Neural cell (in vitro differentiated cells): ENCODE measurements at regions not wholly inside any gene's neighbourhood (a gene's known extent, or its start where the extent isn't known, plus 50 kb on each side); places are given as distances from the start of the nearest gene placed in this dataset.

Experiments used
- H2AFZ ChIP-seq: fragments of 200-600, 300-800 bp; sonication (generic), shearing (Covaris generic); 2 replicates; pipeline ENCODE4 v1.6.0; 2014; ENCODE audit warnings: low read depth, mild to moderate bottlenecking, antibody characterized with exemption, low read length, moderate library complexity
- H3F3A ChIP-seq: fragments of 200-600 bp; shearing (Covaris generic); 2 replicates; pipeline ENCODE4 v1.6.1; 2016; ENCODE audit warnings: mild to moderate bottlenecking, moderate library complexity, mixed read lengths, antibody characterized with exemption, low read length; ENCODE audit not compliant: insufficient read depth, poor library complexity, severe bottlenecking
- H3K27ac ChIP-seq: fragments of 200-600, 300-800 bp; sonication (generic), shearing (Covaris generic); 2 replicates; pipeline ENCODE4 v1.5.1; 2014; ENCODE audit warnings: mild to moderate bottlenecking, low read length, moderate library complexity
- H3K27me3 ChIP-seq: fragments of 300-800, 200-600 bp; sonication (generic), shearing (Covaris generic); 2 replicates; pipeline ENCODE4 v1.6.0; 2014; ENCODE audit warnings: mild to moderate bottlenecking, low read depth, low read length, moderate library complexity; ENCODE audit not compliant: insufficient read depth
- H3K36me3 ChIP-seq: fragments of 300-800, 200-600 bp; sonication (generic), shearing (Covaris generic); 2 replicates; pipeline ENCODE4 v1.5.1; 2014; ENCODE audit warnings: mild to moderate bottlenecking, antibody characterized with exemption, low read length, moderate library complexity; ENCODE audit not compliant: insufficient read depth
- H3K4me2 ChIP-seq: fragments of 300-800, 200-600 bp; sonication (generic), shearing (Covaris generic); 2 replicates; pipeline ENCODE4 v1.6.0; 2014; ENCODE audit warnings: mild to moderate bottlenecking, low read length
- H3K4me3 ChIP-seq: fragments of 300-800, 200-600 bp; sonication (generic), shearing (Covaris generic); 2 replicates; pipeline ENCODE4 v1.5.1; 2014; ENCODE audit warnings: mild to moderate bottlenecking, low read length, moderate library complexity
- H3K79me2 ChIP-seq: fragments of 200-600 bp; shearing (Covaris generic); replicated peaks from 2 replicates; pipeline ENCODE4 v1.6.0; 2014; ENCODE audit warnings: mild to moderate bottlenecking, low read length, moderate library complexity; ENCODE audit not compliant: insufficient read depth
- H3K9ac ChIP-seq: fragments of 300-800, 200-600 bp; sonication (generic), shearing (Covaris generic); 2 replicates; pipeline ENCODE4 v1.6.1; 2016; ENCODE audit warnings: mild to moderate bottlenecking, low read length, mixed read lengths
- H3K9me2 ChIP-seq: fragments of 200-600 bp; shearing (Covaris generic); 2 replicates; pipeline ENCODE4 v1.6.1; 2016; ENCODE audit warnings: mild to moderate bottlenecking, low read length, mixed read lengths; ENCODE audit not compliant: insufficient read depth
- H3K9me3 ChIP-seq: fragments of 200-600, 300-800 bp; sonication (generic), shearing (Covaris generic); 2 replicates; pipeline ENCODE4 v1.6.1; 2016; ENCODE audit warnings: mild to moderate bottlenecking, mixed run types, low read length, moderate library complexity, mixed read lengths
- H4K20me1 ChIP-seq: fragments of 200-600 bp; shearing (Covaris generic); 2 replicates; pipeline ENCODE4 v1.6.1; 2016; ENCODE audit warnings: mild to moderate bottlenecking, mixed run types; ENCODE audit not compliant: insufficient read depth
- EP300 ChIP-seq: fragments of 450-650 bp; conservative IDR thresholded peaks from 2 replicates; pipeline ENCODE4 v1.6.1; 2014; ENCODE audit warnings: antibody characterized with exemption, mild to moderate bottlenecking, moderate library complexity; ENCODE audit not compliant: poor library complexity, severe bottlenecking
- EZH2 ChIP-seq: fragments of 200-600, 300-800 bp; shearing (Covaris generic), sonication (generic); IDR thresholded peaks from 2 replicates; pipeline ENCODE4 v1.6.1; 2014; ENCODE audit warnings: antibody characterized with exemption, low read length, borderline replicate concordance, mild to moderate bottlenecking; ENCODE audit not compliant: insufficient read depth, poor library complexity, severe bottlenecking
- MXI1 ChIP-seq: fragments of 450-650 bp; conservative IDR thresholded peaks from 2 replicates; pipeline ENCODE4 v1.6.1; 2014; ENCODE audit warnings: antibody characterized with exemption, mild to moderate bottlenecking; ENCODE audit not compliant: poor library complexity, severe bottlenecking
- POLR2AphosphoS5 ChIP-seq: IDR thresholded peaks from 2 replicates; pipeline ENCODE4 v1.6.1; 2012
- RAD21 ChIP-seq: fragments of 450-650 bp; conservative IDR thresholded peaks from 2 replicates; pipeline ENCODE4 v1.6.1; 2014; ENCODE audit warnings: antibody characterized with exemption, mild to moderate bottlenecking, moderate library complexity
- SMC3 ChIP-seq: fragments of 450-650 bp; conservative IDR thresholded peaks from 2 replicates; pipeline ENCODE4 v1.6.1; 2014; ENCODE audit warnings: antibody characterized with exemption, mild to moderate bottlenecking, moderate library complexity; ENCODE audit not compliant: poor library complexity
- TAF1 ChIP-seq: IDR thresholded peaks from 2 replicates; pipeline ENCODE4 v1.6.1; 2012; ENCODE audit warnings: low read depth
- TF ChIP-seq, protein P1 (sequence below): IDR thresholded peaks from 2 replicates; pipeline ENCODE4 v1.6.1; 2012; ENCODE audit warnings: borderline replicate concordance
- TF ChIP-seq, protein P2 (sequence below): fragments of 450-650 bp; IDR thresholded peaks from 2 replicates; pipeline ENCODE4 v1.5.1; 2014; ENCODE audit warnings: antibody characterized with exemption, mild to moderate bottlenecking, moderate library complexity; ENCODE audit not compliant: poor library complexity, severe bottlenecking

DNA sequence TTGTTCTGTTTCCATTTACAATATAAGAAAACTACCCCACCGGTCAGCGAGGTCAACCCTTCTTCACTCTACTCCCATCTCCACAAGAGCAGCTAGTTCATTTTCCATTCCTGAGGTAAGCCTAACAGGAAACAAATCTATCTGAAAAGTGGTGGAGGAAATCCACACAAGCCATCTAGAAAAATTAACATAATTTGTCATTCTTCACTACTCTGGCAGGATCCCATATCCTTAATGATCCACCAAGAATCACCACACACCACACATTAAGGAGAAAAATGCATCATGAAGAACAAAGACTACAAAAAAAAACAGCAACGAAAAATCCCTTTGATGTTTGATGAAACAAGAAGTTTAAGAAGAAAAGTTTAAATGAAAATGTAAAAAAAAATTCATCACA lies 1771.0 kb downstream of the EFNA5 start:
- H3K27ac ChIP-seq, result no peak overlapping the region
- no peak overlapping the region for H3K4me3 ChIP-seq
- no peaks in the 10 kb centered on the region for H3K9me2 ChIP-seq
- no peaks in the 10 kb centered on the region for H3F3A ChIP-seq
- H3K9me3 ChIP-seq, result no peaks in the 10 kb centered on the region
- no peak overlapping the region for H3K4me2 ChIP-seq
- no peaks in the 10 kb centered on the region for H4K20me1 ChIP-seq
- H3K79me2 ChIP-seq, result no peaks in the 10 kb centered on the region
- no peaks in the 10 kb centered on the region for H3K36me3 ChIP-seq
- no peak overlapping the region for H3K9ac ChIP-seq
- no peaks in the 10 kb centered on the region for H3K27me3 ChIP-seq
- no peak overlapping the region for H2AFZ ChIP-seq
- TF ChIP-seq EZH2 (no peak), SMC3 (no peak), MXI1 (no peak), RAD21 (no peak), EP300 (no peak), POLR2AphosphoS5 (no peak), TAF1 (no peak)
- TF ChIP-seq, protein P1, sequence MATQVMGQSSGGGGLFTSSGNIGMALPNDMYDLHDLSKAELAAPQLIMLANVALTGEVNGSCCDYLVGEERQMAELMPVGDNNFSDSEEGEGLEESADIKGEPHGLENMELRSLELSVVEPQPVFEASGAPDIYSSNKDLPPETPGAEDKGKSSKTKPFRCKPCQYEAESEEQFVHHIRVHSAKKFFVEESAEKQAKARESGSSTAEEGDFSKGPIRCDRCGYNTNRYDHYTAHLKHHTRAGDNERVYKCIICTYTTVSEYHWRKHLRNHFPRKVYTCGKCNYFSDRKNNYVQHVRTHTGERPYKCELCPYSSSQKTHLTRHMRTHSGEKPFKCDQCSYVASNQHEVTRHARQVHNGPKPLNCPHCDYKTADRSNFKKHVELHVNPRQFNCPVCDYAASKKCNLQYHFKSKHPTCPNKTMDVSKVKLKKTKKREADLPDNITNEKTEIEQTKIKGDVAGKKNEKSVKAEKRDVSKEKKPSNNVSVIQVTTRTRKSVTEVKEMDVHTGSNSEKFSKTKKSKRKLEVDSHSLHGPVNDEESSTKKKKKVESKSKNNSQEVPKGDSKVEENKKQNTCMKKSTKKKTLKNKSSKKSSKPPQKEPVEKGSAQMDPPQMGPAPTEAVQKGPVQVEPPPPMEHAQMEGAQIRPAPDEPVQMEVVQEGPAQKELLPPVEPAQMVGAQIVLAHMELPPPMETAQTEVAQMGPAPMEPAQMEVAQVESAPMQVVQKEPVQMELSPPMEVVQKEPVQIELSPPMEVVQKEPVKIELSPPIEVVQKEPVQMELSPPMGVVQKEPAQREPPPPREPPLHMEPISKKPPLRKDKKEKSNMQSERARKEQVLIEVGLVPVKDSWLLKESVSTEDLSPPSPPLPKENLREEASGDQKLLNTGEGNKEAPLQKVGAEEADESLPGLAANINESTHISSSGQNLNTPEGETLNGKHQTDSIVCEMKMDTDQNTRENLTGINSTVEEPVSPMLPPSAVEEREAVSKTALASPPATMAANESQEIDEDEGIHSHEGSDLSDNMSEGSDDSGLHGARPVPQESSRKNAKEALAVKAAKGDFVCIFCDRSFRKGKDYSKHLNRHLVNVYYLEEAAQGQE, result no peak
- TF ChIP-seq, protein P2, sequence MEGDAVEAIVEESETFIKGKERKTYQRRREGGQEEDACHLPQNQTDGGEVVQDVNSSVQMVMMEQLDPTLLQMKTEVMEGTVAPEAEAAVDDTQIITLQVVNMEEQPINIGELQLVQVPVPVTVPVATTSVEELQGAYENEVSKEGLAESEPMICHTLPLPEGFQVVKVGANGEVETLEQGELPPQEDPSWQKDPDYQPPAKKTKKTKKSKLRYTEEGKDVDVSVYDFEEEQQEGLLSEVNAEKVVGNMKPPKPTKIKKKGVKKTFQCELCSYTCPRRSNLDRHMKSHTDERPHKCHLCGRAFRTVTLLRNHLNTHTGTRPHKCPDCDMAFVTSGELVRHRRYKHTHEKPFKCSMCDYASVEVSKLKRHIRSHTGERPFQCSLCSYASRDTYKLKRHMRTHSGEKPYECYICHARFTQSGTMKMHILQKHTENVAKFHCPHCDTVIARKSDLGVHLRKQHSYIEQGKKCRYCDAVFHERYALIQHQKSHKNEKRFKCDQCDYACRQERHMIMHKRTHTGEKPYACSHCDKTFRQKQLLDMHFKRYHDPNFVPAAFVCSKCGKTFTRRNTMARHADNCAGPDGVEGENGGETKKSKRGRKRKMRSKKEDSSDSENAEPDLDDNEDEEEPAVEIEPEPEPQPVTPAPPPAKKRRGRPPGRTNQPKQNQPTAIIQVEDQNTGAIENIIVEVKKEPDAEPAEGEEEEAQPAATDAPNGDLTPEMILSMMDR, result no peak

DNA sequence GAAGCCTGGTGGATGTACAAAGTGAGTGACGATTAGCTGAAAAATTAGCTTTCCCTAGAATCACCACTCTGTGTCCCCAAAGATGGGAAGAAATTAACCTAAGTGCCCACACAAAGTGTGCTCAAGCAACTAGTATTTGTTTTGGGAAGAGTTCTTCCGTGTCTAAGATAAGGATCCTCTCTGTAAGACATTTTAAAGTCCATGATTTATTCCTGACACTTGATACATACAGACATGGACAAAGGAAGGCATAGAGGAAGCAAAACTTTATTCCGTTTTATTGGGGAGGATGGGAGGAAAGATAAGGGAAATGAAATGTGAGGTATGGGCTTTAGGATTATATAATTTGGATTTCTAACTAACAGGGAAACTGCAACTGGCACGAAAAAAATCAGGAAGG lies 1772.6 kb downstream of the EFNA5 start:
- Histone ChIP-seq H3K9me2 (no peaks in the 10 kb centered on the region), H3K27me3 (no peaks in the 10 kb centered on the region), H3K27ac (no peak overlapping the region), H3K4me3 (no peak overlapping the region), H3K79me2 (no peaks in the 10 kb centered on the region), H3F3A (no peaks in the 10 kb centered on the region), H4K20me1 (no peaks in the 10 kb centered on the region), H3K9me3 (no peaks in the 10 kb centered on the region), H3K9ac (no peak overlapping the region), H3K4me2 (no peak overlapping the region), H3K36me3 (no peaks in the 10 kb centered on the region), H2AFZ (no peak overlapping the region)
- TF ChIP-seq MXI1 (no peak), EZH2 (no peak), EP300 (no peak), TAF1 (no peak), POLR2AphosphoS5 (no peak), RAD21 (no peak), SMC3 (no peak)
- TF ChIP-seq, protein P1, result no peak
- TF ChIP-seq, protein P2, result no peak
